A172 (cell line): ENCODE measurements at regions not wholly inside any gene's neighbourhood (a gene's known extent, or its start where the extent isn't known, plus 50 kb on each side); places are given as distances from the start of the nearest gene placed in this dataset.
"Not testable (repeated sequence)": the region's sequence is repeated elsewhere in the genome, so short reads cannot be mapped to it uniquely, and the experiment has no call there.

Experiments used
- DNase-seq: peaks from one replicate; pipeline ENCODE4 v3.0.0-alpha.2; 2015; ENCODE audit warnings: low spot score

DNA sequence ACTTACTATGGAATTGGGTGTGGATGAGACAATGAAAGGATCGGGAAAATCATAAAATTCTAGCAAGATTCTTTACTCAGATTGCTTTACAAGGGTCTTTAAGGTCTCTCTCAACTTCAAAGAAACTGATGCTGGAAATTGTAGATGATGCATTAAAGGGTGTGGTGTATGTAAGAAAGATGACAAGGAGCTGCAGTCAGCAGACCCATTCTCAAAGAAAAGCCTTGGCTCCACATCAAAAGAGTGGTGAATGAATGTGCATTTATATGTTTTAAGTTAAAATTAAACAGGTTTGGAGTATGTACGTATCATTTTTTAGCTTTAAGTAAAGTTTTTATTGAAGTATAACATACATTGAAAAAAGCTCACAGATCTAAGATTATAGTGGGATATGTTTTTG, 194.5 kb downstream of the C12orf75 start:
- no peak for DNase-seq

DNA sequence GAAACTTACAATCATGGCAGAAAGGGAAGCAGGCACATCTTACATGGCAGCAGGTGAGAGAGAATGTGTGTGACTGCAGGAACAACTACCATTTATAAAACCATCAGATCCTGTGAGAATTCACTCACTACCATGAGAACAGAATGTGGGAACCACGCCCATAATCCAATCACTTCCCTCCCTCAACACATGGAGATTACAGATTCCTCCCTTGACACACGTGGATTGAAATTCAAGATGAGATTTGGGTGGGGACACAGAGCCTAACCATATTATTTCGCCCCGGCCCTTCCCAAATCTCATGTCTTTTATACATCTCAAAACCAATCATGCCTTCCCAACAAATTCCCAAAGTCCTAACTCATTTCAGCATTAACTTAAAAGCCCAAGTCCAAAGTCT, 203.6 kb downstream of the C12orf75 start:
- no peak for DNase-seq

DNA sequence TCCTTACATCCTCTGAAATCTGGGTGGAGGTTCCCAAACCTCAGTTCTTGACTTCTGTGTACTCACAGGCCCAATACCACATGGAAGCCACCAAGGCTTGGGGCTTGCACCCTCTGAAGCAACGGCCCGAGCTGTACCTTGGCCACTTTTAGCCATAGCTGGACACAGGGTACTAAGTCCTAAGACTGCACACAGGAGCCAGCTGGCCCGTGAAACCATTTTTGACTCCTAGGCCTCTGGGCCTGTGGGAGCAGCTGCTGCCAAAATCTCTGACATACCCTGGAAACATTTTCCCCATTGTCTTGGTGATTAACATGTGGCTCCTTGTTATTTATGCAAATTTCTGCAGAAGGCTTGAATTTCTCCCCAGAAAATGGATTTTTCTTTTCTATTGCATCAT, 204.5 kb downstream of the C12orf75 start:
- DNase-seq: not testable (repeated sequence)

DNA sequence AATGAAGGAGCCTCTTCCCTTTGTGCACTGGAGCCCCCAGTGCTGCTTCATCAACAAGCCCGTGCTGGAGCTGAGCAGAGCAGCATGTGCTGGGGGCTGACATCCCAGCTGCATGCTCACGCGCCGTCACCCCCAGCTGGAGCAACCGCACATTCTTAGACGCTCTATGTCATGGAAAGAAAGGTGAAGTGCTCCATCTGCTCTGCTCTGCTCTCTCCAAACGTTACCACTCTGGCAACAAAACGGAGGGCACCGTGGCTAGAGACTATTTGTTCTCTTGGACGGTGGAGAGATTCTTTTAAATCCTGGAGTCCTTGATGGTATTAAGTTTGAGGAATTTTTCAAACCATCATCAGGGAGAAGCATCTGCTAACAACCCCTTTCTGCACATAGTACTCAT, 208.4 kb downstream of the C12orf75 start:
- DNase-seq: no peak

DNA sequence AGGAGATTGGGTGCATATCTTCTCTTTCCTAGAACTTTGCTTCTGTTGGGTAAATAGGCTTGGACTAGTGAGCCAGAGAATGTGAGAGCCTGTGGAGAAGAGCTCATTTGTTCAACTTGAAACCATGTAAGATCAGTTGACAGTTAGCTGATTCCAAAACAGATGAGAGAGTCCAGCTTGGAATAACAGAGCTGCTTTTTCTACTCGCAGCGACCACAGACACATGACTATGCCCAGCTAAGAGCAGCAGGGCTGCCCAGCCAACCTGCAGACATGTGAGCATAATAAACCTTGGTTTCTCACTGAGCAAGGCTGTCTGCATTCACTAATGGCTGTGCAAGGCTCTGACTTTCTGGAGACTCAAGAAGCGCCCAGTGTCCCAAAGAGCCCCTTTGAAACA, 209.2 kb downstream of the C12orf75 start:
- DNase-seq: no peak

DNA sequence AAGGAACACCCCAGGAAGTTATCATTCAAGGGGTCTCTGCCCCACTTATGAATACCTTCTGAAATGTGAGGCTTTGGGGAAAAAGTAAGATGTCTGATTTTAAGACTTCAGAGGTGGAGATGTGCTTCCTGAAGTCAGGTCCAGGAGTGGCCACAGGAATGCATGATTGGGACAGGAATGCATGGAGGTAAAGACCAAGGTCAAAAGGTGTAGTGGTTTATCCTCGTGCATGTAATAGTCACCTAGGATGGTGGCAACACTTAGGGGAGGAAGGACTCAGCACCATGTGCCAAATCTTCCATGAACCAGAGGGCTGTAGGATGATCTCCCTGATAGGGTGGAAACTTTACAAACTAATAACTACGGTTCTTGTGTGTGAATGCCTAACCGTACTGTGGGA, 217.3 kb downstream of the C12orf75 start:
- no peak for DNase-seq

DNA sequence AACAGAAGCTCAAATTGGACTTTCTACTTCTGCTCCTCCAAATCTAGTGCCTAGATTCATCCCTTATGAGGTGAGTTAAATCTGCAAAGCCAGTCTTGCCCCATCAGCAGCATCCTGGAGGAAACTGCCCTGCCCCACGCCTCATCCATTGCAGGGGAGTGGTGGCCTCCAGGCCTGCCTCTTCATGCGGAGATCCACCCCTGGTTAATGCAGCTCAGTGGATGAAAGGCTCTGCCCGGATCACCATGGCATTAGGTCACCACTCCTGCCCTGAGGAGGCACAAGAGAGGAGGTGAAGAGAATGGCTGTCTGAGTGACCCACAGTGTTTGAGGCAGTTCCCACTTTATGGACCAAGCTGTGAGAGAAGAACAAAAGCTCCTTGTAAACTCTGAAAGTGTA, 218.1 kb downstream of the C12orf75 start:
- no peak for DNase-seq

DNA sequence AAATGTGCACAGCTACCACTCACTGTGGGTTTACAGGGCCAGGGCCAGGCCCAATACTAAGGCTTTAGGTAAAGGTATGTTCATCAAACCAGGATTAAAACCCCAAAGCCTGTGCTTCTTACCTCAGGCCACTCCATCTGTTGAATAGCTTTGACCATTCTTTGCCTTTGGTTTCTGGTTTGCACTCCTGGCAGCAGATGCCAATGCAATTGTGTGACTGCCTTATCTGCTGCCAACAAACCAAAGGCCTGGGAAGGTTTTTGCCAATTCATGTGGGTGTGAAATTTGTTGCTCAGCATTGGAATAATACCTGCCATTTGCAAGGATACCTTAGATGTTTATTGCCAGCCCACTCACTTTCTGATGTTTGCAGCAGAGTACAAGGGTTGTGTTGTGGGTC, 221.6 kb downstream of the C12orf75 start:
- DNase-seq: no peak

DNA sequence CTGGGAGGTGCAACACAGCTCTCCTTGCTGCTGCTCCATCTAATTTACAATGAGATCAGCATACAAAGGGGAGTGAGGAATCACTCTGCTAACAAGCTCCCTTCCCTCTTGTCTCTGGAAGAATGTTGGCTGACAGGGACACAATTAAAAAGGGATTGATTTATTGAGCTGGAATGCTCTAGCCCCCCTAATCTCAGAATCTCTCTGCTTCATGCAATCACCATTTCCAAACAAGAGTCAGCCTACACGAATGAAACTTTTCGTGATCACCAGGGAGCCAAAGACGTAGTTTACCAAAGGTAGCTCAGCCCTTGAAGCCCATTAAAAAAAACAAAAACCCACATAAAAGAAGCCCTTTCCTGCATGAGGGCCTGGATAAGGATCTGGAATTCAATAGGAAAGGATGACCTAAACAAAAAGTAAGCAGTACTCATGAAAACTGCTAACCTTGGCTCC, 223.8 kb downstream of the C12orf75 start:
- peak; percentile 26 for DNase-seq

DNA sequence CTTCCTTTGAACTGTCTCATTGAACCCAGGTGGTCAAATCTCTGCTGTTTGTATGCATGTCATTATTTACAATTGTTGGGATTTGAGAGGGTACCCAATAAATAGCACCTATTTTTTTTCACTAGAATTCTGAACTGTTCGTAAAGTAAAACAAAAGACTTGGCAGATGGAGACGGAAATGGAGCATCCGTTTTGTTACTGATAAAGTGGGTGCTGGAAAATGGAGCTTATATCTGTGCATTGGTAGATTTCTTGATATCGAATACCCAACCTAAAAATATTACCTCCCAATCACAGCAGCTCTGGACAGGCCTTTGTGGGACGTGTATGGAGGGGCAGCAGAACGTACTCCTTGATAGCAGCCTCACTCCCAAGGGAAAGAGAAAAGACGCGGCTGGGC, 224.4 kb downstream of the C12orf75 start:
- DNase-seq: no peak

DNA sequence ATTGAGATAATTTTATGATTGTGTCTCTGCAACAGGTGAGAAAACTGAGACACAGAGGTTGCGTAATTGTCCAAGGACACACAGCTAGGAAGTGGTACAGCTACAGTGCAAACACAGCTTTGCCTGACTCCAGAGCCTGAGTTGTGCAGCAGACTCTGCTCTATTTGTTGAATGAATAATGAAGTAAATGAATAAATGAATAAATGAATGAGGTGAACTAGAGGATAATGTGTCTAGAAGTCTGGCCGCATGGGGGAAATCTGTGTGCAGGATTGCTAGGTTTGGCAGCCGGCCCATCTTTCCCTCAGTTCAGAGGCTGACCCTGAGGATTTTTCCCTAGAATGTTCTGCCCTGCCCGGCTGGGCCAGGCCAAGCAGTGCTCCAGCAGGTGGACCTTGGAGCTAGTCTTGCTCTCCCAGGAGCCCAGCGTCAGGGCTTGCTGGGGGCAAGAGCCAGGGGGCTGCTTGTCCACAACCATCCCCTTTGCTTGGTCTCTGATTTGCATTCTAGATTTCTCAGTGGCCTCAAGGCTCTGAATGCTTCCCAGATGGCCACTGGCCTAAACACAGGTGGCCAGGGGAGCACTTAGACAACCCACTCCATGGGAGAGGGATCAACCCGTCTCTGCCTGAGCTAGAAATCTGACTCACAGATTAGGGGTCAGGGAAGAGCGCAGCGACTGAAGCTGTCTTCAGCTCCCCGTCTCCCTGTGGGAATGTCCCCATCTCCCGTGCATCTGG, 225.2 kb downstream of the C12orf75 start:
- DNase-seq: no peak

DNA sequence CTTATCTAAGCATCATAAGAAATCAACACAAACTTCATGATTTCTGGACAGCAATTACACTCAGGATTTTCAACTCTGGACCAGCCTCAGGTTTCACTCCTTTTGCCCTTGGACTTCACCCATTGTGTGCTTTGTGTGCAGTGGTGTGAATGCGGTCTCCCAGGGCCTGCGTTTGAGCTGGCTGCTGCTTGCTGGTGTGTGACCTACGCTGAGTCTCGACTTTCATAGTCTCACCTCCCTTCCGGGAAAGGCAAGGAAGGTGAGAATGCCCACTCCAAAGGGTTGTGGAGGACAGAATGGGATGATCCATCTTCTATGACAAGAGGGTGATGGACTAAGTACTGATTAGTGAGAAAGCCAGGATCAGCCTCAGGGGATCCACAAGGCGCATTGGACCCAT, 228.8 kb downstream of the C12orf75 start:
- no peak for DNase-seq

DNA sequence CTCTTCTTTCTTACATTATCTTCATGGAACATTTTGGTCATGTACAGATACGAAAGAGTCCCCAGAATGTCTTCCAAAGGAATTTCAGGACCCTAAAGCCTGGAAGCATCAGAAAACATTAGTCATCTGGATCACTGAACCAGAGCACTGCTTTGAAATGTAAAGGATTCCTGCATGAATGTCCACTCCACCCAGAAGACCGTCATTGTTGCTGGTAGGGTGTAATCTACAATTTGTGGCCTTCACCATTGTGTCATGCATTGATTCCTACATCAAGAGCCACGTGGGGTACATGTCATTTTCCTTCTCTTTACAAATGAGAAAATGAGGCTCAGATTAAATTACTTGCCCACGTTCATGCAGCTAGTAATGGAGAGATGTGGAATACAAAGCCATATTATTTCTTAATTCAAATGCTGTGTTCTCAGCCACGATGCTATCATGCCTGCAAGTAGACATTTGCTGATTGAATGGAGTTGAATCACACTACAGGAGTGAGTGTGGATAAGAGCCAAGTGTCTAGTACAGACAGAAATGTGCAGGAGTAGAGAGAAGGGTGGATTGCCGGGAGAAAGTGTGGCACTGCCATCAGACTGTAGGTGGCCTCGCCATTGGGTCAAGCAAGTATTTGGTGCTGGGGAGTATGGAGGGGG, 231.2 kb downstream of the C12orf75 start:
- DNase-seq: no peak

DNA sequence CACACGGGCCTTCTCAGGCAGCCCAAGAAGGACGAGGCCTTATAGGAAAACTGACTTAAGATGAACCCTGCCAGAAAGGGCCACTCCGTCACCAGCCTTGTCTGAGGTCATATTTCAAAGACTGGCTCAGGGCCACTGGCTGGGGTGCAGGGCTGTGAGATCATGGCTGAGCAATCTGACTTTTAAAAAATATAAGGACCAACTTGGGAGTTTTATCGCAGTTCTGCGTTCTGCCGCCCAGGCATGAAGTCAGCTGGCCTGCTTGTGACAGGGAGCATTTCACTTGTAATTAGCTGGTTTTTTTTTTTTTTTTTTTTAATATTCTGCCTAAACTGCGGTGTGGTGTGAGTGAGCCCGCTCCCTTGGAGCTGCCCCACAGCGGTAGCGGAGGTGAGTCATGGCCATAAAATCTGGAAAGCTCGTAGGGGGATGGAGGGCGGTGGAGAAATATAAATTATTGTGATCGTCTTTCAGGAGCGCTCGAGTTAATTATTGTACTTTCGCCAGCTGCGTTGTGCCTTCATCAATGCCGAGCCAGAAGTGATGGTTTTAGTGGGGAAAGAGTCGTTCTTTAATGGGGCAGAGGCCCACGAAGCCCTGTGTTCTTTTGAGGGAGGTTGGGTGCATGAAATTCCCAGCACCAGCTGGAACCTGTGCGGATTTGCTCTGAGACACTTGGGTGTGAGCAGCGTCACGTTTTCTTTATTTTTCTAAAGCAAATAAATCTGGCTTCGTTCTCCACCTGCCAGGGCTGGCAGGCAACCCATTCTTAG, 231.9 kb downstream of the C12orf75 start:
- DNase-seq: peak; percentile 86

DNA sequence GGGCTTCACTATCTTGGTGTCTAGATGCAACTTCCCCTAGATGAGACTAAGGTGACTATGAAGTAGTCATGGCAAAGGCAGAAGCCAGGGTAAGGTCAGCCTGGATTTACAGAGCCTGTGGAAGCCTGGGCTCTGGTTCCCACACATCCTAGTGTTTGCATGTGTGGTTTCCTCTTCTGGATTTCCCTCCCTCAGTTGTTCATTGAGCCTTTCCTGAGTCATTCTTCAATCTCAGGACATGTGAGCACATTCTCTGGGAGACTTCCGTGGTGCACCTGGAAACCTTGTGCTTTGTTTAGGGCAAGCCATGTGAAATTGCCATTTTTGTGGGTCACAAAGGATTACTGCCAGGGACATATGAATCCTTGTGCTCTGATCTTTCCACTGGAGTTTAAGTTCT, 236.6 kb downstream of the C12orf75 start:
- DNase-seq: no peak

DNA sequence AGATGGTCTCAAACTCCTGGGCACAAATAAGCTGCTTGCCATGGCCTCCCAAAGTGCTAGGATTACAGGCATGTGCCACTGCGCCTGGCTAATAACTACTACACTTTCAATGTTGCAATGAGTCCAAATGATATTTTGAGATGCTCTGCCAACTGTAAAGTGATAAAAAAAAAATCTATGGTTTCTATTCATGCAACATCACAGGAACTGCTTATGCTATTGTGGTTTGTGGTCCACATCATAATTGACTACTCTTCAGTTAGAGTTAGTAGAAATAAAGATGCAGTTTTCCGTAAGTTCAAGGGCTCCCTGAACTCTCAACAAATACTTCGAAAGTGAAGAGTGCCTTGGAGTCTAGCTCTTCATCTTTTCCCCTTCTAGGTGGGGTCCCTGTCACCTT, 239.4 kb downstream of the C12orf75 start:
- no peak for DNase-seq

DNA sequence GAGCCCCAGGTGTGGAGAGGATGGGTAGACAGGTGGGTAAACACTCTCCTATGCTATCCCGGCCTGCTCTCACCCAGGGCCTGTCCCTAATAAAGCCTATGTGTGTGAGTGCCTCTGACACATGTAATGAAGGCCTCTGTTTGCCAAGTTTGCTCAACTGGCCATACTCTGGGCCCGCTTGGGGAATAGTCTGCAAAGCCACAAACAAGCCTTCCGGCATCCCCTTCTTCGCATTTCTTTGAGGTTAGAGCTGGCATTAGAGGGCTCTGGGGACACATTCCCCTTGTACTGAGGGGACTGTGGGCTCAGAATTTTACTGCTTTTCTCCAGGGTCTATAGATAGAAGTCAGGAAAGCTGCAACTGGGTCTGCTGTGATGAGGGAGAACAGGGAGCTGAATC, 240.5 kb downstream of the C12orf75 start:
- no peak for DNase-seq

DNA sequence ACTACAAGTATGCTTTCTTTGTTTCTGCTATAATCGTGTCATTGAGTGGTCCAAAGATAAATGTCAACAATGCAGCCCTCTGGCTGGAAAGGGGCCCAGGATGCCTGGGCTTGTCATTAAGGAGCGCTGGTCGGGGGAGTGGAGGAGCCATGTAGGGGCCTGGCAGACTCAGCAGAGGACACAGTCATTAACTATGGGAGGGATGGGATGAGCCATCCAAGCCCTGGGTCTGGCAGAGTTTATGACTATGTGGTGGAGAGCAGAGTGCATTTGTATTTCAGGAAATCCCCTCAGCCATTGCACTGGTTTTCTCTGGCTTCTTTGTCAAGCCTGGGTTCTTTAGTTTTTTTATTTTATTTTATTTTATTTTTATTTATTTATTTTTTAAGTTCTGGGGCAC, 243.1 kb downstream of the C12orf75 start:
- peak; percentile 23 for DNase-seq

DNA sequence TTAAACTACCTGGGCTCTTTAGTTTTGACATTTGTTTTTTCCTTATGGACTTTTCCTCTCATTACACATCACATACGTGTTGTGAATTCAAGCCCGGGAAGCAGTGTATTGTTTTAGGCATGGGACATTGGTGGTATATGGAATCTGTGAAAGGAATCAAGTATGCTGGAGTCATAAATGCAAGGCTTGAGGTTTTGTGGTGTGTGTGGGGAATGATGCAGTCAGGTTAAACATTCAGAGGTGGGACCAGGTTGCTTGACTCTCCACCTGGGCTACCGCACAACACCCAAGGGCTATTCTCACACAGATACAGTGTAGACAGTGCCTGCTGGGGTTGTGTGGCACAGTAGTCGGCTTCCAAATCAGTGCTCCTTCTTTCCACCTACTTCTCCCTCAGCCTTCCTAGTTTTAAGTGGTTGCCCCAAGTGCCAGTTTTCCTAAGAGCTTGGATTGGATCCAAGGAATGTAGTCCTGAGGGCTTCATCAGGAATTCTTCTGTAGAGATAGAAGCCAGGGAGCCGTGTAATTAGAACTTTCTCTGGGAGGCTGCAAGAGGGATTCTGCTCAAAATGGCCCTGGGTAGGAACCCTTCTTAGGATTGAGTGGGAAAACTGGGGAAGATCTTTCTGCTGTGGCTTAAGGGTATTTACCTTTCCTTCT, 243.7 kb downstream of the C12orf75 start:
- peak; percentile 46 for DNase-seq

DNA sequence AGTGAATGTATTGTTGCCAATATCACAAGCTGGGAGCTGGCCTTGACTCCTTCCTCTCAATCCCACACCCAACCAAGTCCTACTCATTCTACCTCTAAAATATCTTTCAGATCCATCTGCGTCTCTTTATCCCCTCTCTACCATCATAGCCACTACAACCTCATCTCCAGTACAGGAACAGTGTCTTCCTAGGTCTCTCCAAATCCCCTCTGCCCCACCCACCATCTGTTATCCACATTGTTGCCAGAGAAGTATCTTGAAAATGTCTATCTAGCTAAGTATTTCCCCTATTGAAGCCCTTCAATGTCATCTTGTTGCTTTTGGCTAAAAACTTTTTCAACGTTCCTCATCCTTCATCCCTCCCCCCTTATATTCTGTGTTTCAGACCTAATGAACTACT, 244.7 kb downstream of the C12orf75 start:
- DNase-seq: no peak

DNA sequence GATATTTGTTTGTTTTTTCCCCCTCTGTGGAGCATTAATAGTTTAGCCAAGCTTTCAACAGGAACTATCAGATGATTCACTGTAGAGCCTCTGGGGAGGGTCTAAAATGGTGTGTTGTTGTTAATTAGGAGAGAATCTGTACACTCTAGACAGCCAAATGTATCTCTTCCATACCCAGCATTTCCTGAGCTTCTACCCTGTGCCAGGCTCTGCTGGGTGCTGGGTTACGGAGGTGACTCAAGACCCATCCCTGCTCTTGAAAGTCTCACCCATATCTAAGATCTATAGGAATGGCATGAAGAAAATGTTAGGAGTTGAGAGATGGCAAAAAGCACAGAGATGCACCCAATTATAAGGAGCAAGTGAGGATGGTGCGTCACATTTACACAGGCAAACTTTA, 245.8 kb downstream of the C12orf75 start:
- DNase-seq: no peak

DNA sequence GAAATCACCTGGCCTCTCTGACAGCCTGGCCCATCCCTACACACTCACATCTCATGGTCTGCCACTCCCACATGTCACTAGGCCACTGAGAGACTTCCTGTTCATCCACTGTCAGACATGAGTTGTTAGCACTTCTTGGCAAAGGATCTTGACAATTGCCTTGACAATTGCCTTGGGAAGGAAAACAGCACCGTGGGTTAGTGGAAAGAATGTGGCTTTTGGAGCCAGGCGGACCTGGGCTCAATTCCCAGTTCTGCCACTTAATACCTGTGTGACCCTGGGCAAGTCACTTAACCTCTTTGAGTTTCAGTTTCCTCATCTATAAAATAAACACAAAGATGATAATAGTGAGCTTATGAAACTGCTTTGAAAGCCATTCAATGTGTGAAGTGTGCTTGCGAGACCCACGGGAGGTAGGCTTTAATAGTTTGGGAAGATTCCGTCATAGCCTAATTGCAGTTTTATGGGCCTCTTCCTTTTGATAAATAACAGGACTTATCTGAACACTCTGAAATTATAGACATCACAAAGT, 250.4 kb downstream of the C12orf75 start:
- peak; percentile 25 for DNase-seq
